GM21825 (cell line): ENCODE measurements at regions not wholly inside any gene's neighbourhood (a gene's known extent, or its start where the extent isn't known, plus 50 kb on each side); places are given as distances from the start of the nearest gene placed in this dataset.
"Not testable (repeated sequence)": the region's sequence is repeated elsewhere in the genome, so short reads cannot be mapped to it uniquely, and the experiment has no call there.

Experiments used
- ATAC-seq: cut with Tn5 transposase; IDR thresholded peaks from one replicate; pipeline ENCODE4 v1.9.1; 2021; ENCODE audit warnings: mild to moderate bottlenecking, moderate library complexity; ENCODE audit not compliant: unreplicated experiment

- ATAC-seq: no peak
Observed at GRCh38 chr15:30830961-30831360, 72.8 kb upstream of the FAN1 start.

DNA sequence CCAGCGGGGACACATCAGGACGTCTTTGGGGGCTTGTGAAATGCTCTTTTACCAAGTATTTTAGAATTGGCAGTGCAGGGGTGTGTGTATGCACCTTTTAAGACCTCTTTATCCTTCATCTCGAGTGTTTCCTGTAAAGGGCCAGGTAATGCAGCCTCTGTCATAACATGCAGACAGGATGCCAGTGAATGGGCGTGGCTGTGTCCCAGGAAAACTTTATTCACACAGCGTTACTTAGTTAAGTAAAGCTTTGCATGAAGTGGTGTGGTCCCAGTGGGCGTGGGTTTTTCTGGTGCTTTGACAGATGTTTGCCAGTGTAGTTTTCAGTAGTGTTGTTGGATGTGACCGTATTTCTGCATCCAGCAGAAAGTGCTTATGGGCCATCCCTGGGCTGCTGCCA, 70.3 kb upstream of the FAN1 start:
- not testable (repeated sequence) for ATAC-seq

DNA sequence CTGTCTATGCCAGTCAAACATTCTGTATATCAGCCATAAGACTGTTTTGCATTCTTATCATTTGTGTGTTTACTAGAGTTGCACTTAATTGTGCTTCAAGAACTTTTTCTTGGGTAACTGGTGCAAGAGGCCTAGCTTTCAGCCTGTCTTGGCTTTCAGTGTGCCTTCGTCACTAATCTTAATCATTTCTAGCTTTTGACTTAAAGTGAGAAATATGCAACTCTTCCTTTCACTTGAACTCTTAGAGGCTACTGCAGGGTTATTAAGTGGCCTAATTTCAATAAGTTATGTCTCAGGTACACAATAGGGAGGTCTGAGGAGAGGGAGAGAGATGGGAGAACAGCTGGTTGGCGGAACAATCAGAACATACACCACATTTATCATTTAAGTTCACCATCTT, 62.1 kb upstream of the FAN1 start:
- not testable (repeated sequence) for ATAC-seq

DNA sequence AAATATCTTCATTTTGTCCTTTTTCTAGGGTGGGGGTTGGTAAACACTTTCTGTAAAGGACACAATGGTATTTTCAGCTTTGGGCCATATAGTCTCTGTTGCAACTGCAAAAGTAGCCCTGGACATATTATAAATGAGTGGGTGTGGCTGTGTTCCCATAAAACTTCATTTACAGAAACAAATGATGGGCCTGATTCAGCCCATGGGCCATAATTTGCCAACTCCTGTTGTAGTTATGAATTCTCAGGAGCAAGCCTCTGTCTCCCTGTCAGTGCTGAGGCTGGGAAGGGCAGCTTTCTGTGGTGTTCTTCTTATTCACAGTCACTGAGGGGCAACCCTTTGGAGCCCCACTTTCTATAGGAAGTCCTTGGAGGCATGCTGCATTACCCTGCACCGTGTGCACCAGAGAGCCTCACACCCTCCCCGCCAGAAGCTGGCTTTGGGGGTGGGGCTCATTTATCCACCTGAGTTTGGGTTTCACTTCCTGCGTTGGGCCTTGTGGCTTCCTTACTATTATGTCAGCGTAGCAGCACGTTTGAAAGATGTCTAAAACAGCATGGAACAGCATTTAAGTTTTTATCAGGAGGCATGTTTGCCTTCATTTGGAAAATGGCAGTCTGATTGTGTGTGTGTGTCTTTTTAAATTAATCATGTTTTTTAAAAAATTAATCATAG, 60.8 kb upstream of the FAN1 start:
- peak; percentile 93 for ATAC-seq

DNA sequence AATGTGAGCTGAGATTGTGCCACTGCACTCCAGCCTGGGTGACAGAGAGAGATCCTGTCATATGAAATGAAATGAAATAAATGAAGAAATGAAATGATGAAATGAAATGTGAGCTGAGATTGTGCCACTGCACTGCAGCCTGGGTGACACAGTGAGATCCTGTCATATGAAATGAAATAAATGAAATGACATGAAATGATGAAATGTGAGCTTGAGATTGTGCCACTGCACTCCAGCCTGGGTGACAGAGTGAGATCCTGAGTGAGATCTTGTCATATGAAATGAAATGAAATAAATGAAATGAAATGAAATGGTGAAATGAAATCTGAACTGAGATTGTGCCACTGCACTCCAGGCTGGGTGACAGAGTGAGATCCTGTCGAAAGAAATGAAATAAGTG, 58.2 kb upstream of the FAN1 start:
- not testable (repeated sequence) for ATAC-seq
